Fibroblast of skin of abdomen (primary cell): ENCODE measurements at regions not wholly inside any gene's neighbourhood (a gene's known extent, or its start where the extent isn't known, plus 50 kb on each side); places are given as distances from the start of the nearest gene placed in this dataset.

ENCODE experiments used
- DNase-seq: peaks from one replicate; pipeline ENCODE4 v3.0.0-alpha.2; 2013

- DNase-seq = peak; percentile 88
Observed at GRCh38 chr2:171225302-171225980, 64.7 kb upstream of the TLK1 start.

- DNase-seq = no peak
Observed at GRCh38 chr2:171217330-171217729, 56.6 kb upstream of the TLK1 start.

- no peak for DNase-seq
Observed at GRCh38 chr2:171216631-171217030, 55.9 kb upstream of the TLK1 start.

- no peak for DNase-seq
Observed at GRCh38 chr2:171214093-171214492, 53.4 kb upstream of the TLK1 start.

- DNase-seq = no peak
Observed at GRCh38 chr2:171210864-171211431, 50.3 kb upstream of the TLK1 start.
